ENCODE measurements at regions not wholly inside any gene's neighbourhood (a gene's known extent, or its start where the extent isn't known, plus 50 kb on each side); places are given as distances from the start of the nearest gene placed in this dataset.

DNA sequence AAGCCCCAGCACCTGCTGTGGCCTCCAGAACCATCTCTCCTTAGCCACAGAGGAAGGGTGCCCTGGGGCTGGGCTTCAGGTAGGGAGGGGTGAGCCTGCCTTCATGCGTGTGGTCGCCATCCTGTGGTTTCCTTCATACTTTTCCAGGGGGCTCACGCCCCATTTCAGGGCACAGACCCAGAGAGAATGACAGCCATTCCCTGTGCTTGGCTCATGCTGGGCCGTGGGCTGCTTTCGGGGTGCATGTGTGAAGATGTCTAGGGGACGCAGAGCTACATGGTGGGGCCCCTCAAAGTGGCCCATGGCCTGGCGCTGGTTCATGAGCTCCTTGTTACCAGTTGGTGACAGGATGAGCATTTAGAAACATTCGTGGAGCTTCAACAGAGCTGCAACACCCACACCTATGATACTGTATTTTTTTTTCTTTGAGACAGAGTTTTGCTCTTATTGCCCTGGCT is 190.3 kb upstream of the SLC24A3 start:
- Histone ChIP-seq H3K27me3 (ENCODE audit: insufficient read depth in 3 of 3, low read length in 2 of 3) (no peaks in the 10 kb centered on the region), H3K9me3 (no peaks in the 10 kb centered on the region), H3K27ac (no peak overlapping the region), H3K36me3 (ENCODE audit: insufficient read depth in 1 of 2, low read depth in 1 of 2) (no peaks in the 10 kb centered on the region), H3K4me1 (peaks cover 7% of the 10 kb centered on the region), H3K4me3 (no peak overlapping the region)
- DNase-seq = no peak
- TF ChIP-seq, protein P1, sequence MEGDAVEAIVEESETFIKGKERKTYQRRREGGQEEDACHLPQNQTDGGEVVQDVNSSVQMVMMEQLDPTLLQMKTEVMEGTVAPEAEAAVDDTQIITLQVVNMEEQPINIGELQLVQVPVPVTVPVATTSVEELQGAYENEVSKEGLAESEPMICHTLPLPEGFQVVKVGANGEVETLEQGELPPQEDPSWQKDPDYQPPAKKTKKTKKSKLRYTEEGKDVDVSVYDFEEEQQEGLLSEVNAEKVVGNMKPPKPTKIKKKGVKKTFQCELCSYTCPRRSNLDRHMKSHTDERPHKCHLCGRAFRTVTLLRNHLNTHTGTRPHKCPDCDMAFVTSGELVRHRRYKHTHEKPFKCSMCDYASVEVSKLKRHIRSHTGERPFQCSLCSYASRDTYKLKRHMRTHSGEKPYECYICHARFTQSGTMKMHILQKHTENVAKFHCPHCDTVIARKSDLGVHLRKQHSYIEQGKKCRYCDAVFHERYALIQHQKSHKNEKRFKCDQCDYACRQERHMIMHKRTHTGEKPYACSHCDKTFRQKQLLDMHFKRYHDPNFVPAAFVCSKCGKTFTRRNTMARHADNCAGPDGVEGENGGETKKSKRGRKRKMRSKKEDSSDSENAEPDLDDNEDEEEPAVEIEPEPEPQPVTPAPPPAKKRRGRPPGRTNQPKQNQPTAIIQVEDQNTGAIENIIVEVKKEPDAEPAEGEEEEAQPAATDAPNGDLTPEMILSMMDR (IDR thresholded peaks at IDR 0.05) = no peak
- no peak for ATAC-seq
- intact Hi-C loops (cut with DNase I) = loop anchor here in 1 of 2 donors (10.0 kb wide), 1 partner anchor 63 kb away; no protein-coding TSS in a partner anchor
- 86 to 96% (median 95%) methylated on average over 8 of the region's 8 CpGs for WGBS, 3 donors

GRCh38 chr20:19022791-19023448 is 189.5 kb upstream of the SLC24A3 start:
- ATAC-seq = no peak
- H3K4me3 ChIP-seq = no peak overlapping the region
- intact Hi-C loops (cut with DNase I) = loop anchor here in 1 of 2 donors (10.0 kb wide), 1 partner anchor 62 kb away; no protein-coding TSS in a partner anchor
- no peaks in the 10 kb centered on the region for H3K36me3 ChIP-seq (ENCODE audit: insufficient read depth in 1 of 2, low read depth in 1 of 2)
- no peak for DNase-seq
- H3K4me1 ChIP-seq = peaks cover 7% of the 10 kb centered on the region
- H3K27me3 ChIP-seq (ENCODE audit: insufficient read depth in 3 of 3, low read length in 2 of 3) = no peaks in the 10 kb centered on the region
- no peaks in the 10 kb centered on the region for H3K9me3 ChIP-seq
- TF ChIP-seq, protein P1 (IDR thresholded peaks at IDR 0.05) = no peak
- no peak overlapping the region for H3K27ac ChIP-seq
- WGBS, 3 donors = 77 to 90% (median 82%) methylated on average over 11 of the region's 11 CpGs

DNA sequence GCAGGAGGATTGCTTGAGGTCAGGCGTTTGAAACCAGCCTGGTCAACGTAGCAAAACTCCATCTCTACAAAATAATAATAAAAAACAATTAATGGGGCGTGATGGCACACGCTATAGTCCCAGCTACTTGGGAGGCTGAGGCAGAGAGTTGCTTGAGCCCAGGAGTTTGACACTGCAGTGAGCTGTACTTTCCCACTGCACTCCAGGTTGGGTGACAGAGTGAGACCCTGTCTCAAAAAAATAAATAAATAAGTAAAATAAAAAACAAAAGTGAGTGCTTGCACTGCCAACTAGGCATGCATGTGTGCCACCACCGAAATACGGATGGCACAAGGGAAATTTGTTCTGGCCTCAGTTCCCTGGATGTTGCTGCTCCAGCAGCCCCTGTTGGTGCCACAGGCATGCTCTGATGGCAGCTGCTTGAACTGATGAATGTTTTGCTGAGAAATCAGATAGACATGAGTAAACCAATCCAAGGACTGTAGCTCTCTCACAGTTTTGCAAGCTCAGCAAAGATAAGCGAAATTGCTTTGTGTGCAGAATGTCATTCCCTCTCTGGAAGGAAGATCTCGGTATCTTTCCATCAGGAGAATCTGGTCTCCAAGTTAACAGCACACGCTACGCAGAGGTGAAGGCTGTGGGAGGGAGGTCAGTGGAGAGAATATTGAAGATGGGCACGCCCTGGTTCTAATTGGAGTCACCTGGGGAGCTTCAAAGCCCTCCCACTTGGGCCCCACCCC is 188.0 kb upstream of the SLC24A3 start:
- H3K9me3 ChIP-seq = no peaks in the 10 kb centered on the region
- H3K27me3 ChIP-seq (ENCODE audit: insufficient read depth in 3 of 3, low read length in 2 of 3) = no peaks in the 10 kb centered on the region
- no peak overlapping the region for H3K27ac ChIP-seq
- no peak for ATAC-seq
- no peaks in the 10 kb centered on the region for H3K36me3 ChIP-seq (ENCODE audit: insufficient read depth in 1 of 2, low read depth in 1 of 2)
- intact Hi-C loops (cut with DNase I) = loop anchor here in 1 of 2 donors (10.0 kb wide), 1 partner anchor 60 kb away; no protein-coding TSS in a partner anchor
- TF ChIP-seq, protein P1 (IDR thresholded peaks at IDR 0.05) = no peak
- 77 to 82% (median 78%) methylated on average over 11 of the region's 11 CpGs for WGBS, 3 donors
- H3K4me3 ChIP-seq = no peak overlapping the region
- H3K4me1 ChIP-seq = peaks cover 7% of the 10 kb centered on the region
- DNase-seq = no peak

GRCh38 chr20:19025430-19026120 is 186.9 kb upstream of the SLC24A3 start:
- H3K4me3 ChIP-seq = no peak overlapping the region
- intact Hi-C loops (cut with DNase I) = loop anchor here in 1 of 2 donors (10.0 kb wide), 1 partner anchor 59 kb away; no protein-coding TSS in a partner anchor
- no peaks in the 10 kb centered on the region for H3K36me3 ChIP-seq (ENCODE audit: insufficient read depth in 1 of 2, low read depth in 1 of 2)
- H3K9me3 ChIP-seq = no peaks in the 10 kb centered on the region
- peaks cover 7% of the 10 kb centered on the region for H3K4me1 ChIP-seq
- H3K27me3 ChIP-seq (ENCODE audit: insufficient read depth in 3 of 3, low read length in 2 of 3) = no peaks in the 10 kb centered on the region
- WGBS, 3 donors = 69 to 84% (median 77%) methylated on average over 5 of the region's 5 CpGs
- ATAC-seq (peak in 2 of 4 donors; percentile 13 to 20), DNase-seq (no peak)
- TF ChIP-seq, protein P1 (IDR thresholded peaks at IDR 0.05) = no peak
- H3K27ac ChIP-seq = no peak overlapping the region
